SK-N-DZ (cell line): ENCODE measurements at regions not wholly inside any gene's neighbourhood (a gene's known extent, or its start where the extent isn't known, plus 50 kb on each side); places are given as distances from the start of the nearest gene placed in this dataset.
A peak's percentile ranks its signal among the peaks of the same experiment; 100 is the strongest.

Experiments used
- DNase-seq: peaks from one replicate; pipeline ENCODE4 v3.0.0-alpha.2; 2015; ENCODE audit warnings: low spot score

GRCh38 chr18:24936691-24937090 lies 415.3 kb downstream of the ZNF521 start:
- DNase-seq = peak; percentile 37

- DNase-seq = no peak
These were observed 414.2 kb downstream of the ZNF521 start for GRCh38 chr18:24937639-24938275.

- no peak for DNase-seq
These were observed 411.6 kb downstream of the ZNF521 start for GRCh38 chr18:24940416-24940815.

GRCh38 chr18:24941174-24941951 lies 410.6 kb downstream of the ZNF521 start:
- DNase-seq = no peak

GRCh38 chr18:24942144-24942543 lies 409.8 kb downstream of the ZNF521 start:
- no peak for DNase-seq

GRCh38 chr18:24947521-24948305 lies 404.3 kb downstream of the ZNF521 start:
- no peak for DNase-seq

GRCh38 chr18:24949908-24950307 lies 402.1 kb downstream of the ZNF521 start:
- DNase-seq = no peak

- no peak for DNase-seq
These were observed 397.6 kb downstream of the ZNF521 start for GRCh38 chr18:24954341-24954740.

- DNase-seq = no peak
These were observed 394.0 kb downstream of the ZNF521 start for GRCh38 chr18:24958001-24958400.

GRCh38 chr18:24959051-24959476 lies 392.9 kb downstream of the ZNF521 start:
- peak; percentile 95 for DNase-seq

- DNase-seq = no peak
These were observed 387.8 kb downstream of the ZNF521 start for GRCh38 chr18:24964216-24964615.

- no peak for DNase-seq
These were observed 383.7 kb downstream of the ZNF521 start for GRCh38 chr18:24968238-24968775.

- DNase-seq = no peak
These were observed 379.4 kb downstream of the ZNF521 start for GRCh38 chr18:24972577-24972976.

- DNase-seq = no peak
These were observed 377.5 kb downstream of the ZNF521 start for GRCh38 chr18:24974431-24974830.

- DNase-seq = no peak
These were observed 376.2 kb downstream of the ZNF521 start for GRCh38 chr18:24975496-24976372.

- DNase-seq = no peak
These were observed 375.5 kb downstream of the ZNF521 start for GRCh38 chr18:24976502-24976901.

GRCh38 chr18:24979235-24979634 lies 372.7 kb downstream of the ZNF521 start:
- no peak for DNase-seq

- DNase-seq = no peak
These were observed 369.1 kb downstream of the ZNF521 start for GRCh38 chr18:24982831-24983230.

GRCh38 chr18:24983566-24984139 lies 368.3 kb downstream of the ZNF521 start:
- no peak for DNase-seq

GRCh38 chr18:24985586-24985985 lies 366.4 kb downstream of the ZNF521 start:
- no peak for DNase-seq
